DMS79 (cell line): ENCODE measurements at regions not wholly inside any gene's neighbourhood (a gene's known extent, or its start where the extent isn't known, plus 50 kb on each side); places are given as distances from the start of the nearest gene placed in this dataset.
A peak's percentile ranks its signal among the peaks of the same experiment; 100 is the strongest.

ENCODE experiments used
- DNase-seq: peaks from one replicate; lab custom pipeline; 2025; lab: John Stamatoyannopoulos, UW

- DNase-seq: peak; percentile 11
These were observed 76.1 kb downstream of the SLC25A47 start for GRCh38 chr14:100399052-100399849.

- no peak for DNase-seq
These were observed 77.0 kb downstream of the SLC25A47 start for GRCh38 chr14:100400115-100400514.

- DNase-seq: no peak
These were observed 78.0 kb downstream of the SLC25A47 start for GRCh38 chr14:100401031-100401692.

DNA sequence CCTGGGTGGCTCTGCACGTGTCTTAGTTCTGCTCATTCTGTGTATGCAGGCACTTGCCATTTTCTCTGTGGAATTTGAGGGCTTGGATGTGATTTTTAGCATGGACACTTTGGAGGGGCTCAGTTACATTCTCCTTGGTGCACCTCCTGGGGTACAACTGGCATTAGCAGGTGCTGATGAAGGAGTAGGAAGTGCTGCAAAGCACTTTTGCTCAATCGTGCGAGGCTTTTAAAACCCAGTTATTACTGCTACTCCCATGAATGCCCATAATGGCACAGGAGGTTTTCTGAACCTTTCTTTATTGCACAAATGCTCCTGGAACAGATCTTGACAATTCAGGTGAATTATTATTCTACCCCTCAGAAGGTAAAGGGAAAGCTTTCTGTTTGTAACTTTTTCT is 78.7 kb downstream of the SLC25A47 start:
- DNase-seq: no peak

DNA sequence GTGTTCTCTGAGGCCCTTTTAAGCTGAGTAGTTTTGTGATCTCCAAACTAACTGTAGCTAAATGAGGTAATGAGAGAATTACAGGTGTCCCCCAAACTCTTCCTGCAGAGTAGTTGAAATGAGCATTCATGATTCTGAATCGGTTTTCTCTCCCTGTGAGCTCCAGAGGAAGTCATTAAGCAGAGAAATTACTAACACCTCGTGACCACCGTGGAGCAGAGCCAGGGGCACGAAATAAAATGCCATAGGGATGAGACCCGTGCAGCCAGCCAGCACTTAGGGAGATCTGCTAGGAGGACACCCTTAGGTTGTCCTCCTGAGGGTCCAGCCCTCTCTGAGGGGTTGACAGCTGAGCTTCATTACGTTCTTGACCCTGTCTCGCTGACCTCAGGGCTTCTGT is 79.5 kb downstream of the SLC25A47 start:
- no peak for DNase-seq

- DNase-seq: no peak
These were observed 80.0 kb downstream of the SLC25A47 start for GRCh38 chr14:100403105-100403504.

DNA sequence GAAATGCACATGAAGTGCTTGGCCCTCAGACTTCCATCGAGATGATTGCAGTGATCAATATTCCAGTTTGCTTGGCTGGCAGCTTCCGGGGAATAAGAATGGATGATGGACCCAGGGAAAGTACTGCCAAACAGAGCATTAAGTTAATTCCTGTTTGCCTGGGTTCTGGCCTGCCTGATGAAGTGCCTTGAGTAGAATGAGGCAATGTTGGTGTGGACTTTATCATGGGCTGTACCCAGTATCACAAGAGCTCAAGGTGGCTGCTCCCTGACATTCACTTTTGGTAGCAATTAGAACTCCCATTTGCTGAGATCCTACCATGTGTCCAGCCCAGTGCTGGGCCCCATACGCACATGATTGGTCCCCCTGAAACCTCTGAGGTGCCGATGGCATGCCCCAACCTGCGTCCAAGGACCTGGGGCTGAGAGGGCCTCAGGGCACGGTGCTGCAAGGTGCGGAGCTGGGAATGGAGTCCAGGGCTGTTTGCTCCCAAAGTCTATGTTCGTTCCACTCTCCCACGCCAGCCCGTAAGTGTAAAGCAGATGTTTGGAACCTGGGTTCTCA is 80.7 kb downstream of the SLC25A47 start:
- DNase-seq: no peak

- DNase-seq: no peak
These were observed 81.3 kb downstream of the SLC25A47 start for GRCh38 chr14:100404419-100404818.

- DNase-seq: peak; percentile 47
These were observed 82.8 kb downstream of the SLC25A47 start for GRCh38 chr14:100405760-100406455.

GRCh38 chr14:100406505-100407131 is 83.5 kb downstream of the SLC25A47 start:
- peak; percentile 66 for DNase-seq

GRCh38 chr14:100407376-100408102 is 84.4 kb downstream of the SLC25A47 start:
- no peak for DNase-seq

DNA sequence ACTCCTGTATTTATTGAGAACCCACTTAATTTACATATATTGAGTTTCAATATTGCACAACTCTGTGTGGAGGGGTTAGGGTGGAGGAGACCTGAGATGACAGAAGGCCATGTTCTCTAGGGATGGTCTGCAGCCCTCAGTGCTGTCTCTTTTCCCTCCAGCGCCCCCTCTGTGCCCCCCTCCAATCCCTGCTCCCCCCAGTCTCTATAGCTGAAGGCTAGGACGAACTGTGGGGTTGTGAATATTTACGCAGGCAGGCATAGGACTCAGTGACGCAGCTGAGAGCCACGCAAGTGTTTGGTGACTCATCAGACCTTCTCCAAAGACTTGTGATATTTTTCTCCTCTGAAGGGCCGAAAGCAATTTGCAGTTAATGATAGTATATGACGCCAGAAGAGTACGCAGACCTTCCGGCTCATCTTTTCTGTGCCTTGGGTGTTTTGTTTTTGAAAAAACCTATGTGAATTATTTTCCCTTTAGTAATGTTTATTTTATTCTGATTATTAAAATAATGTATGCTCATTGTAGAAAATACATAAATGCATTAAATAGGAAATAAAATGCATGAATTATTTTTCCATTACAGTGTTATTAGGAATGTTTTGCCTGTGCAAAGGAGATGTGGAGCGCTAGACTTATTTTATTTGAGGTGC is 85.3 kb downstream of the SLC25A47 start:
- DNase-seq: no peak

- DNase-seq: no peak
These were observed 85.8 kb downstream of the SLC25A47 start for GRCh38 chr14:100409003-100409360.

DNA sequence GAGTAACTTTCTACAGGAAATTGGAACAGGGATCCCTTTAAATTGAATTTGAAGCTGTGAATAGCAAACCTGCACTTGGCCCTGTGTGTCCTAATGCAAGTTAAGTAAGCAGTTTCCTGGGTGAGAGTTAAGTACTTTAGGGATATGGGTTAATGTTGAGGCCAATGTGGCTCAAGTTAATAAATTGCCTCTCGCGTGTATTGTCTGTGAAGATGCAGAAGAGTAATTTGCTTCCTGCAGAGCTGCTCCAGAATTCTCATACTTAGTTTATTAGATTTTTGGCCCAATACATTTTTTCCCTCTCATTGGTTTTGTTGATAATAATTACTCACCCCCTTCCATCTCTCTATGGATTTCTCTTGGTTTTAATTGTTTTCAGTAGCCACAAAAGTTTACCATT is 86.5 kb downstream of the SLC25A47 start:
- no peak for DNase-seq

DNA sequence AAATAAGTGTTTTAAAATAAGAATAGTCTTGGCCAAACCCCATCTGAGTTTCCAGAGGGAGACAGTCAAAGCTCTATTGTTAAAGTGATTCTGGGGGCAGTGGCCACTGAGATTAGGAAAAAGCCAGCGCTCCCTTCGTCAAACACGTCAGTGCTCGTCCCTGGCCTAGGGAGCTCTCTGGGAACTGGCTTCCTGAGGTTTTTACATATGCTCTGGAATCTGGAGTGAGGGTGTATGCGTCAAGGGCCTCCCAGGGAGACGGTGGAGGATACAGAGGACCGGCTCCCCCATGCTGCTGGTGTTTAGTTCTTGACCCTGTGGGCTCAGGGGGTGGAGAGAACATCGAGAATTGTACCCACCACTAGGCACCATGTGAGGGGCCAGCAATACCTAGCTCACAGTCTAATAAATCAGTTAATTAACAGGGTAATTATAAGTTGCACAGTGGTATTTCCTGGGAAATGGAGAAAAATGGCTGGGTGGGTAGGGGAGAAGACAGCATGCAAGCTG is 87.0 kb downstream of the SLC25A47 start:
- DNase-seq: no peak

GRCh38 chr14:100413699-100414098 is 90.6 kb downstream of the SLC25A47 start:
- DNase-seq: no peak

DNA sequence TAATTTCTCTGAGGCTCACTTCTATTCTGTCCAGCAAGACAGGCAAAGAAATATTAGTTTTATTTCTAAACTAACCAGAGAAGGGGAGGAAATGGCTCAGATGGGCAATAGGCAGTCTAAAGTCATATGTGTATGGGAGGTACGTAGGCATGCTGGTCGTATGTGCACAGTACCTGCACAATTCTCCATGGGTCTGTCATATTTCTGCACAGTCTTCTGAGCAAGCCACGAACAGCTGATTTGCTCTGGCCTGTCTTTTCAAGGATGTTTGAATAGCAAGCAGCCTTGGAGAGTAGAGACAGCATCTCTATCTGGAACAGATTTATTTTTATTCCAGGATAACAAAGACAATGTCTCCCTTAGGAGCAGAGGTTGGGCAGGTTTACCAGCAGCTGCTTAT is 92.1 kb downstream of the SLC25A47 start:
- no peak for DNase-seq

GRCh38 chr14:100416081-100416680 is 93.0 kb downstream of the SLC25A47 start:
- no peak for DNase-seq

DNA sequence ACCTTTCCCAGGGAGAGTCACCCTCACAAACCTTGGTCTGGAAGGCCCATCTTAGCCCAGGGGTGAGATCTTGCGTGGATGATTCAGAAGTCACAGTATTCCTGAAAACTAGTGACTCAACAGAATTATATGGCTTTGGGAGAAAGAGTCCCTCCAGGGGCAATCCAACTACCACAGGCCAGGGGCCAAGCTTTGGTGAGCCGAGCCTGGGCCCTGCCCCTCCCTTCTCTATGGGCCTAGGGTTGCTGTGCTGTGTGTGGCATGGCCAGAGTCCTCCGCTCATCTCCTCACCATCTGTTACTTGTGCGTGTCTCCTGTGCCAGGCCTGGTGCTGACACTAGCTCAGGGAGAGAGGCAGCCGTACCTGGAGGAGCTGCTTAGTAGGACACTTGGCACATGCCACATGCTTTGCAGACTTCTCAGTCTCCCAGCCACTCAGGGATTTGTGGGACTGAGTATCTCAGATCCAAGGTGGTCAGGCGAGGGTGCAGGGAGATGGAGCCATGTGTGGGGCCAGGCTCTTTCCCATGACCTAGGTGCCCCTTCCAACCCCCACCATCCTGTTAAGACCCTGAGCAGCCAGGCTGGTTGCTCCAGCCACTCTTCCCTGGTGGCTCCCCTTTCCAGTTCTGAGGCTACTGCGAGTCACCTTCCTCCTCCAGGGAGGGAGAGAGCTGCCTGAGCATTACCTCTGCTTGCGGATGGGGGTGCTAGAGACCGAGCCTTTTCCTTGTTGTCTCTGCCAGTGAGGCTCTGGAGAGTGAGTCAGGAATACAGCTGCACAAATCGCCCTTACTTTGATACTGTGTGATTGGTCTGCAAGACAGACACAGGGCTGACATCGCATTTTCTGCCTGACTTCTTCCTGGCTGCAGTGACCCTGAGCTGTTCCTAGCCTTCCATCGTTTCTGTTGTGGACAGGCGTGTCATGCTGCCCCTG is 94.1 kb downstream of the SLC25A47 start:
- DNase-seq: no peak
